SK-N-SH (cell line): ENCODE measurements at regions not wholly inside any gene's neighbourhood (a gene's known extent, or its start where the extent isn't known, plus 50 kb on each side); places are given as distances from the start of the nearest gene placed in this dataset.

Source experiments
- CTCF ChIA-PET: fragments of 300-600, 350-600 bp; formaldehyde crosslinking; extraction: SDS; loops from one replicate; lab custom pipeline; 2021; lab: Yijun Ruan, JAX
- POLR2A ChIA-PET: fragments of 350-600 bp; sonication (Branson Sonifier 250); formaldehyde crosslinking; extraction: SDS; loops from one replicate; lab custom pipeline; 2020; ENCODE audit warnings: antibody characterized with exemption, inconsistent platforms; lab: Yijun Ruan, JAX
- DNase-seq: peaks from one replicate; pipeline ENCODE4 v3.0.0; 2012
- H2AFZ ChIP-seq: fragments of 200-600 bp; sonication (generic); 2 replicates; pipeline ENCODE4 v1.8.1; 2016; ENCODE audit warnings: antibody characterized with exemption, mild to moderate bottlenecking, low read depth
- H3F3A ChIP-seq: fragments of 200-600 bp; sonication (generic); replicated peaks from 2 replicates; pipeline ENCODE3; 2016; ENCODE audit warnings: antibody characterized with exemption, mild to moderate bottlenecking; ENCODE audit not compliant: insufficient read depth
- H3K27ac ChIP-seq, 2 experiments: fragments of 200-500 bp in 1 of 2; fragments of 200-600 bp in 1 of 2; sonication (Bioruptor generic) in 1 of 2; sonication (generic), shearing (Covaris generic) in 1 of 2; 2 replicates each; pipeline versions ENCODE4 v1.5.1 to v1.6.1; 2014 to 2016; ENCODE audit warnings: low read depth in 2 of 2, inconsistent platforms in 1 of 2, low read length in 1 of 2, mild to moderate bottlenecking in 1 of 2, mixed read lengths in 1 of 2
- H3K27me3 ChIP-seq: fragments of 200-600 bp; sonication (generic), shearing (Covaris generic); 2 replicates; pipeline ENCODE4 v1.6.1; 2016; ENCODE audit warnings: mixed run types; ENCODE audit not compliant: insufficient read depth
- H3K36me3 ChIP-seq, 2 experiments: fragments of 200-500 bp in 1 of 2; fragments of 200-600 bp in 1 of 2; sonication (Bioruptor generic) in 1 of 2; sonication (generic) in 1 of 2; replicated peaks in 1 of 2; 2 replicates each; pipeline versions ENCODE3 to v1.5.1; 2014 to 2016; ENCODE audit warnings: low read length in 1 of 2, mild to moderate bottlenecking in 1 of 2; ENCODE audit not compliant: insufficient read depth in 2 of 2, control insufficient read depth in 1 of 2
- H3K4me1 ChIP-seq, 2 experiments: fragments of 200-500 bp in 1 of 2; fragments of 200-600 bp in 1 of 2; sonication (Bioruptor generic) in 1 of 2; sonication (generic), shearing (Covaris generic) in 1 of 2; 2 replicates each; pipeline versions ENCODE4 v1.5.1 to v1.6.1; 2014 to 2016; ENCODE audit warnings: low read depth in 1 of 2, low read length in 1 of 2, mixed run types in 1 of 2; ENCODE audit not compliant: insufficient read depth in 2 of 2, control insufficient read depth in 1 of 2
- H3K4me2 ChIP-seq: fragments of 200-600 bp; sonication (generic), shearing (Covaris generic); 2 replicates; pipeline ENCODE4 v1.6.1; 2017; ENCODE audit warnings: mixed run types
- H3K4me3 ChIP-seq, 2 experiments: fragments of 200-500 bp in 1 of 2; fragments of 200-600 bp in 1 of 2; sonication (Bioruptor generic) in 1 of 2; sonication (generic), shearing (Covaris generic) in 1 of 2; 2 replicates each; pipeline versions ENCODE4 v1.5.1 to v1.8.1; 2014 to 2016; ENCODE audit warnings: low read depth in 2 of 2, inconsistent platforms in 1 of 2, low read length in 1 of 2, mild to moderate bottlenecking in 1 of 2, mixed read lengths in 1 of 2, moderate library complexity in 1 of 2
- H3K79me2 ChIP-seq: fragments of 200-600 bp; sonication (generic); 2 replicates; pipeline ENCODE4 v1.8.1; 2017; ENCODE audit warnings: mild to moderate bottlenecking; ENCODE audit not compliant: insufficient read depth
- H3K9ac ChIP-seq: fragments of 200-600 bp; sonication (generic); 2 replicates; pipeline ENCODE4 v1.6.1; 2017; ENCODE audit warnings: mixed run types
- H3K9me2 ChIP-seq: fragments of 200-600 bp; sonication (generic); 2 replicates; pipeline ENCODE4 v1.6.1; 2017; ENCODE audit warnings: mixed run types
- H3K9me3 ChIP-seq: fragments of 200-600 bp; sonication (generic); 2 replicates; pipeline ENCODE4 v1.6.1; 2017; ENCODE audit warnings: mixed run types, mild to moderate bottlenecking, moderate library complexity
- H4K20me1 ChIP-seq: fragments of 200-600 bp; sonication (generic); 2 replicates; pipeline ENCODE4 v1.6.1; 2017; ENCODE audit warnings: mild to moderate bottlenecking, mixed run types; ENCODE audit not compliant: insufficient read depth
- ELF1 ChIP-seq: IDR thresholded peaks from 2 replicates; pipeline ENCODE4 v1.4.0; 2012
- EP300 ChIP-seq, 2 experiments: IDR thresholded peaks; 2 replicates each; pipeline versions ENCODE4 v1.4.0 to v1.6.1; 2012; ENCODE audit warnings: borderline replicate concordance in 1 of 2, low read depth in 1 of 2, low read length in 1 of 2
- EZH2phosphoT487 ChIP-seq: fragments of 200-600 bp; sonication (generic); IDR thresholded peaks from 2 replicates; pipeline ENCODE4 v1.6.1; 2017; ENCODE audit warnings: low read depth, mixed run types, mild to moderate bottlenecking, antibody characterized with exemption, moderate library complexity, borderline replicate concordance
- FOXM1 ChIP-seq: IDR thresholded peaks from 2 replicates; pipeline ENCODE4 v1.4.0; 2012; ENCODE audit warnings: low read depth, mild to moderate bottlenecking
- GABPA ChIP-seq: IDR thresholded peaks from 2 replicates; pipeline ENCODE4 v1.4.0; 2012; ENCODE audit warnings: low read depth, mild to moderate bottlenecking
- GATA2 ChIP-seq: sonication (generic); formaldehyde crosslinking; IDR thresholded peaks from 2 replicates; pipeline ENCODE4 v1.5.0; 2020; ENCODE audit warnings: mild to moderate bottlenecking, missing genetic modification reagents
- JUND ChIP-seq: IDR thresholded peaks from 2 replicates; pipeline ENCODE4 v1.4.0; 2012
- NFIC ChIP-seq: IDR thresholded peaks from 2 replicates; pipeline ENCODE4 v1.4.0; 2012; ENCODE audit warnings: borderline replicate concordance
- POLR2AphosphoS5 ChIP-seq: IDR thresholded peaks from 2 replicates; pipeline ENCODE4 v1.6.1; 2012; ENCODE audit warnings: low read depth, low read length
- SIN3A ChIP-seq: IDR thresholded peaks from 2 replicates; pipeline ENCODE4 v1.6.1; 2012; ENCODE audit warnings: low read depth, mild to moderate bottlenecking, low read length, moderate library complexity, borderline replicate concordance
- SMC3 ChIP-seq: IDR thresholded peaks from 2 replicates; pipeline ENCODE4 v1.6.1; 2012; ENCODE audit warnings: low read depth, low read length, improper control_type of control experiment
- TEAD4 ChIP-seq: IDR thresholded peaks from 2 replicates; pipeline ENCODE4 v1.4.0; 2012; ENCODE audit warnings: mild to moderate bottlenecking, borderline replicate concordance; ENCODE audit not compliant: insufficient read depth
- WGBS: methylation state at CpG from one replicate; pipeline ENCODE4 v1.1.6; 2017; ENCODE audit warnings: low lambda C conversion rate; 5-methylcytosine and 5-hydroxymethylcytosine counted together
- TF ChIP-seq, protein P1 (sequence below): IDR thresholded peaks from 2 replicates; pipeline ENCODE4 v1.4.0; 2012; ENCODE audit warnings: low read depth, borderline replicate concordance
- TF ChIP-seq, protein P2 (sequence below): IDR thresholded peaks from 2 replicates; pipeline ENCODE4 v1.4.0; 2012; ENCODE audit warnings: low read depth, borderline replicate concordance
- TF ChIP-seq, protein P3 (sequence below): fragments of 150-350 bp; IDR thresholded peaks from 2 replicates; pipeline ENCODE4 v1.6.1; 2016; ENCODE audit warnings: mild to moderate bottlenecking, low read depth, low read length
- TF ChIP-seq, protein P4 (sequence below): IDR thresholded peaks from 2 replicates; pipeline ENCODE4; 2012

DNA sequence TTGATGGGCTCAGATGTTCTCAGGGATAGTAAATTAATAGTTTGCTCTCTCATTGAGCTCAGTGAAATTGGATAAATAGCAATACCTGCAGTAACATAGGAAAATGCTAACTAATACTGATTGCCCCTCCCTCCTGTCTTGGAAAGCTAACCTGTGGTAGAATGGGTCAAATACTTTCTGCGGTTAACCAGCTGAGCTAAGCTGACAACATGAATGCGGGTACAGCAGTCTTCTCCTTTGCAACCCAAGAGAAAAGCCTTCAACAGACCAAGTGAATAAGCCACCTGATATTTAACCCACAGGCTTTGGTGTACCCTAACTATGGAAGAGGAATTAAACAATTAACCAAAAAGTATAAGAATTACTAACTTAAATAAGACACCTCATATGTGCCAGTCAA lies 408.3 kb upstream of the MAF start (continued):
- TF ChIP-seq ELF1 (no peak), SMC3 (no peak)

DNA sequence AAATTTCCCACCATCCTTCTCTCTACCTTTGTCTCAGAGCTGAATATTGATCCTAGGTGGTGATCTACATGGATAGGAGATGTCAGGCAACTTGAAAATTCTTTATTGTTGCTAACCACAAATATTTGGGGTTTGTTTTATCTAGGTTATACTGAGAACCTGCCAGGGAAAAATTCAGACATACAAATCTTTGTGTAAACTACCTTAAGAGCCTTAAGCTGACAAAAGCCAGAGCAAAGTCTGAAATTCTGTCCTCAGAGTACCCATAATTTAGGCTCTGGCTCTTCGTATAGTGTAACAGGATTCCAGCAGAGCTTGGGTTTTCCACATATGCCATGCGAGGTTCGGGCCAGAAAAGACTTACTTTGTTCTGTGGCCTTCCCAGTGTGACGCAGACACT lies 406.7 kb upstream of the MAF start:
- H3F3A ChIP-seq: no peaks in the 10 kb centered on the region
- no peaks in the 10 kb centered on the region for H3K9me3 ChIP-seq
- no peak for DNase-seq
- H3K9ac ChIP-seq: no peak overlapping the region
- CTCF ChIA-PET: interaction anchor here (1.3 kb wide), 1 partner anchor 21 kb away, joined by 3 read pairs; no protein-coding TSS in a partner anchor
- H3K27me3 ChIP-seq: no peaks in the 10 kb centered on the region
- H4K20me1 ChIP-seq: no peaks in the 10 kb centered on the region
- H3K4me3 ChIP-seq: no peak overlapping the region
- WGBS: 36% methylated on average over 4 of the region's 4 CpGs
- H3K36me3 ChIP-seq: no peaks in the 10 kb centered on the region
- H3K27ac ChIP-seq: no peak overlapping the region
- no peak overlapping the region for H3K4me2 ChIP-seq
- no peak overlapping the region for H2AFZ ChIP-seq
- TF ChIP-seq TEAD4: no peak
- no peak for TF ChIP-seq GATA2 (CRISPR knock-in tag)
- TF ChIP-seq ELF1: no peak
- no peak for TF ChIP-seq FOXM1
- TF ChIP-seq, protein P1, sequence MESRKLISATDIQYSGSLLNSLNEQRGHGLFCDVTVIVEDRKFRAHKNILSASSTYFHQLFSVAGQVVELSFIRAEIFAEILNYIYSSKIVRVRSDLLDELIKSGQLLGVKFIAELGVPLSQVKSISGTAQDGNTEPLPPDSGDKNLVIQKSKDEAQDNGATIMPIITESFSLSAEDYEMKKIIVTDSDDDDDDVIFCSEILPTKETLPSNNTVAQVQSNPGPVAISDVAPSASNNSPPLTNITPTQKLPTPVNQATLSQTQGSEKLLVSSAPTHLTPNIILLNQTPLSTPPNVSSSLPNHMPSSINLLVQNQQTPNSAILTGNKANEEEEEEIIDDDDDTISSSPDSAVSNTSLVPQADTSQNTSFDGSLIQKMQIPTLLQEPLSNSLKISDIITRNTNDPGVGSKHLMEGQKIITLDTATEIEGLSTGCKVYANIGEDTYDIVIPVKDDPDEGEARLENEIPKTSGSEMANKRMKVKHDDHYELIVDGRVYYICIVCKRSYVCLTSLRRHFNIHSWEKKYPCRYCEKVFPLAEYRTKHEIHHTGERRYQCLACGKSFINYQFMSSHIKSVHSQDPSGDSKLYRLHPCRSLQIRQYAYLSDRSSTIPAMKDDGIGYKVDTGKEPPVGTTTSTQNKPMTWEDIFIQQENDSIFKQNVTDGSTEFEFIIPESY: no peak
- no peak for TF ChIP-seq JUND
- TF ChIP-seq GABPA: no peak
- TF ChIP-seq, protein P2, sequence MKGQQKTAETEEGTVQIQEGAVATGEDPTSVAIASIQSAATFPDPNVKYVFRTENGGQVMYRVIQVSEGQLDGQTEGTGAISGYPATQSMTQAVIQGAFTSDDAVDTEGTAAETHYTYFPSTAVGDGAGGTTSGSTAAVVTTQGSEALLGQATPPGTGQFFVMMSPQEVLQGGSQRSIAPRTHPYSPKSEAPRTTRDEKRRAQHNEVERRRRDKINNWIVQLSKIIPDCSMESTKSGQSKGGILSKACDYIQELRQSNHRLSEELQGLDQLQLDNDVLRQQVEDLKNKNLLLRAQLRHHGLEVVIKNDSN: no peak
- no peaks in the 10 kb centered on the region for H3K4me1 ChIP-seq
- POLR2A ChIA-PET: no interaction called here
- H3K9me2 ChIP-seq: no peaks in the 10 kb centered on the region
- no peaks in the 10 kb centered on the region for H3K79me2 ChIP-seq

DNA sequence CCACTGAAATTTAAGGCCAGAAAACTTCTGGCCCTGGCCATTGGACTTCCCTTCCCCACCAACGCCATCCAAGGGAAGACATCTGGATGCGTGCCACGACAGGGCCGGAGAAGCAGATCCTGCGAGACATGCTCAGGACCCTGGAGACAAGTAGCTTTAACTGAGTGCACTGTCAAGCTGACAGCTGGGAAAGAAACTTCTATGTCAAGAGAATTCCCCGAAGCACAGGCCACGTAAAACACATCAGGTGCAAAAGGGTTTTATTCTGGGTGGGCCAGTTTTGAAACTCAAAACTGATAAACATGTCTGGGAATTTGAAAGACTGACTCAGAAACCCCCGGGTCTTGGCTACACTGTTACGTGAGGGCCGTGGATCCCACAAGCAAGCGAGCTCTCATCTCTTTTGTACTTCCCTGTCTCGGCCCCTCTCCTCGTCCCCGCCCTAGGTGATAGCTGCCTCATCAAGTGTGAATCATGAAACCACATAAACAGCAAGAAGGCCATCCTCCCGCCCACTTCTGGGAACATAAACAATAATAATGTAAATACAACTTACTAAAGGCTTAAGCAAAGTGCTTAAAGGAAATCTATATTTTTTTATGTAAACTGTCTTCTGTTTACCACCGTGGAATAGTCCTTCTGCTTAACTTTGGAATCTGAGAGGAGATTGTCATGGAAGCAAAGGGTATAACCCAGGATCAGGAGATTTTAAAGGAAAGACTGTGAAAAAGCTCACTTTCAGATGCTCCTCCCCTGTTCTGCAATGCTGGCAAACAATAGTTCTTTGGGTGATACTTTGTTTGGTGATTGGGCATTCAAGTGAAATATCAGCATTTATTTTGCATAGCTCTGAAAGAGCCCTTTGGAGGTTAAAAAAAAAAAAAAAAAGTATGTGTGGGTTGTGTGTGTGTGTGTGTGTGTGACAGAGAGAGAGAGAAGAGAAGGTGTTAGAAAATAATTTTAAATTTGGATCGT lies 406.0 kb upstream of the MAF start:
- Histone ChIP-seq H3K9me3 (no peaks in the 10 kb centered on the region), H3K4me1 (no peaks in the 10 kb centered on the region), H3K79me2 (no peaks in the 10 kb centered on the region), H3K36me3 (no peaks in the 10 kb centered on the region), H2AFZ (no peak overlapping the region), H3K4me3 (no peak overlapping the region), H3K9ac (no peak overlapping the region), H4K20me1 (no peaks in the 10 kb centered on the region), H3F3A (no peaks in the 10 kb centered on the region), H3K9me2 (no peaks in the 10 kb centered on the region), H3K27me3 (no peaks in the 10 kb centered on the region), H3K27ac (no peak overlapping the region), H3K4me2 (no peak overlapping the region)
- DNase-seq: no peak
- no peak for TF ChIP-seq FOXM1
- TF ChIP-seq NFIC: no peak
- TF ChIP-seq POLR2AphosphoS5: no peak
- TF ChIP-seq, protein P3, sequence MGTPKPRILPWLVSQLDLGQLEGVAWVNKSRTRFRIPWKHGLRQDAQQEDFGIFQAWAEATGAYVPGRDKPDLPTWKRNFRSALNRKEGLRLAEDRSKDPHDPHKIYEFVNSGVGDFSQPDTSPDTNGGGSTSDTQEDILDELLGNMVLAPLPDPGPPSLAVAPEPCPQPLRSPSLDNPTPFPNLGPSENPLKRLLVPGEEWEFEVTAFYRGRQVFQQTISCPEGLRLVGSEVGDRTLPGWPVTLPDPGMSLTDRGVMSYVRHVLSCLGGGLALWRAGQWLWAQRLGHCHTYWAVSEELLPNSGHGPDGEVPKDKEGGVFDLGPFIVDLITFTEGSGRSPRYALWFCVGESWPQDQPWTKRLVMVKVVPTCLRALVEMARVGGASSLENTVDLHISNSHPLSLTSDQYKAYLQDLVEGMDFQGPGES: no peak
- TF ChIP-seq, protein P4, sequence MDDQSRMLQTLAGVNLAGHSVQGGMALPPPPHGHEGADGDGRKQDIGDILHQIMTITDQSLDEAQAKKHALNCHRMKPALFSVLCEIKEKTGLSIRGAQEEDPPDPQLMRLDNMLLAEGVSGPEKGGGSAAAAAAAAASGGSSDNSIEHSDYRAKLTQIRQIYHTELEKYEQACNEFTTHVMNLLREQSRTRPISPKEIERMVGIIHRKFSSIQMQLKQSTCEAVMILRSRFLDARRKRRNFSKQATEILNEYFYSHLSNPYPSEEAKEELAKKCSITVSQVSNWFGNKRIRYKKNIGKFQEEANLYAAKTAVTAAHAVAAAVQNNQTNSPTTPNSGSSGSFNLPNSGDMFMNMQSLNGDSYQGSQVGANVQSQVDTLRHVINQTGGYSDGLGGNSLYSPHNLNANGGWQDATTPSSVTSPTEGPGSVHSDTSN: no peak
- TF ChIP-seq, protein P2: no peak
- TF ChIP-seq SMC3: no peak
- no peak for TF ChIP-seq EZH2phosphoT487
- TF ChIP-seq ELF1: no peak
- no peak for TF ChIP-seq EP300 (IDR thresholded peaks at IDR 0.05; ENCODE audit: borderline replicate concordance in 1 of 2, low read depth in 1 of 2, low read length in 1 of 2)
- TF ChIP-seq JUND: no peak
- TF ChIP-seq GATA2 (CRISPR knock-in tag): no peak
- TF ChIP-seq SIN3A: no peak
- 60% methylated on average over 17 of the region's 17 CpGs for WGBS
- POLR2A ChIA-PET: no interaction called here
- CTCF ChIA-PET: interaction anchor here (0.7 to 1.3 kb wide), 4 partner anchors 10 to 29 kb away, joined by 3 to 5 read pairs (median 3); no protein-coding TSS in a partner anchor
